HG03039 (cell line): ENCODE measurements at regions not wholly inside any gene's neighbourhood (a gene's known extent, or its start where the extent isn't known, plus 50 kb on each side); places are given as distances from the start of the nearest gene placed in this dataset.

Experiments used
- ATAC-seq: cut with Tn5 transposase; IDR thresholded peaks from one replicate; pipeline ENCODE4 v1.9.1; 2021; ENCODE audit warnings: mild to moderate bottlenecking, moderate library complexity; ENCODE audit not compliant: unreplicated experiment

DNA sequence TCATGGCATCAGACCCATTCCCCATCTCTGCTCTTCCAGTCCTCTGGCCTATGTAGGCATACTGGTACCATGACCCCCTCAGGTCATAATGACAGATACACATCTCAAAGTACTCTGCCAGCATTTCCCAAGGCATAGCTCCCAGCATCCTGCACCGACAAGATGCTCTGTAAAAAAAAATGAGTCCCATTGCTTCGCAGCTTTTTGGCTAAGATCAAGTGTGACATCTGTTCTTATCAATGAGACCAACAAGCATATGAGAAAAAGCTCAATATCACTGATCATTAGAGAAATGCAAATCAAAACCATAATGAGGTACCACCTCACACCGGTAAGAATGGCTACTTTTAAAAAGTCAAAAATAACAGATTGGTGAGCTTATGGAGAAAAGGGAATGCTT, 463.9 kb upstream of the PROK2 start:
- no peak for ATAC-seq

DNA sequence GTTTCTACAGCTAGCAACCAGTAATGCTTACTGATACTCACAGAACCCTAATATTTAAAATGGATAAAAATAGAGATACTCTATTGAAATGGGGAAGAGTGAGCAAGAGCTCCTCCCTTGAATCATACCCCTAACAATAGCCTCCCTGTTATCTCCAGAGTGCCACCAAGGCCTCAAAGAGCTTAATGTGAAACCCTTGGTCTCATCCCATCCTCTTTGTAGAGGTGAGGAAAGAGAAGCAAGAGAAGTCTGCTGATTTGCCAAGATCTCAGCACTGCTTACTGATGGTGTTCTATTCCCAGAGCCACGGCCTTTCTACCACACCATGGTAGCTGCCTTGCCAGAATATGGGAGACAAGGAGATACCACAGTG, 463.4 kb upstream of the PROK2 start:
- ATAC-seq = no peak

DNA sequence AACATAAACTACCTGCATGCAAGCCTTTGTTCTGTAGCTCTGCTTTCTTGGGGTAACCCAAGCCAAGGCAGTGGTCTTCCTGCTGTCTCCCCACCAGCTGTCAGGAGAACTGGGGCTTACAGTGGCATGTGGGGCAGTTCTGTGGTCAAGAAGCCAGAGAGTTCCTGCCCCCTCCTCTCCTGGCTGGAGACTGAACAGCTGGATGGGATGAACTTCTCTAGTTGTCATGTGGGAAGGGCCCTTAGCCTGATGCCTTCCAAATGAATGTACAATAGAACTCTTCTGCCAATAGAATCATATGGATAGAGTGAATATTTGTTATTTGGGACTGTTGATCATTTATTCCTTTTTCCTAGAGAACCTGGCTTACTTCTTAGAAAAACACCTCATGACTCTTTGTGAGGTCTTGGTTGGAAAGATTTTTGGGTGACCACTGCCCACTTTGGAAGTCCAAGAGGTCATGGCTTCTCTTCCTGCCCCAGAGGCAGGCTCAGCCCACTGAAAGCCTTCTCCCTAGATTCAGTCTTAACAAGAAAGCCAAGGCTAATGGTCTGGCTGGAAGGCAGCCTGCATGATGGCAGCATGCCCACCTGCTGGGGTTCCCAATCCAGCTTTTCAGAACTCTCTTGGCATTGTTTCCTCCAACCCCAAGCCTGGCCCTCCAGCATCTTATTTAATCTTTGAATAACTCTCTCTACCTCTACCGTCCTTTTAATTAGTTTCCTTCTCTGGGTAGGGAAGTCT, 462.9 kb upstream of the PROK2 start:
- ATAC-seq = no peak

DNA sequence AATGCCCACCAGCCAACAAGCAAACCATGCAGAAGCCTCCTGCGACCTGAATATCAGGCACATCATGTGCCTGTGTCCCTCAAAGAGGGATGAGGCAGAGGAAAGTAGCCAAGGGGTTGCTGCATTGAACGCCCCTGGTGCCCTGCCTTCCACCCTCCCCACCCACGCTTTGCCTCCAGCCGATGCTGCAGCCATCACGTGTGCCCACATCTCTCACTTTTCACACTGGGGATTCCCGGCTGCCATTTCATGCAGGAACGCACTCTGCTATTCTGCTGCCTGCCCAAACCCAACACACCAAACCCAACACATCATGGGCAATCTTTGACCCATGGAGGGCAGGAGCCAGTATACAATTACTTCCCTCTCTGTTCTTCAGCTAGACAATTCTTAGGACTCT, 462.2 kb upstream of the PROK2 start:
- ATAC-seq = no peak

DNA sequence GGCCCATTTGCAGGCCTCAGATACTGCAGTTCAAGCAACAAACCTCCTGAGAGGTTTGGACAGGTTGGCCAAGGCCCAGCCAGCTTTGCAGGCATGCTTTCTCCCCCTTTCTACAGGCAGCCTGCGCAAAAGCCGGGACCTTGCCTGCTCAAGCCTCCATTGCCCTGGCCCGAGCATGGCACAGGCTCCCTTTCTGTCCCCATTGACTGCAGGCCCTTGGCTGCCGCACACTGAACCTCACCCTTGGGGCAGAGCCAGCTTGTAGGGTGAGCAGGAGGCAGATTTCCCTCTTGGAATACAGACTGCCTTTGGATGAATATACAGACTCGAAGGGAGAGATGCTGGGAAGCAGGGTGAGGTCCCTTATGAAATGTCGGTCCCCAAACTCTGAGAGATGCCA, 461.7 kb upstream of the PROK2 start:
- no peak for ATAC-seq

DNA sequence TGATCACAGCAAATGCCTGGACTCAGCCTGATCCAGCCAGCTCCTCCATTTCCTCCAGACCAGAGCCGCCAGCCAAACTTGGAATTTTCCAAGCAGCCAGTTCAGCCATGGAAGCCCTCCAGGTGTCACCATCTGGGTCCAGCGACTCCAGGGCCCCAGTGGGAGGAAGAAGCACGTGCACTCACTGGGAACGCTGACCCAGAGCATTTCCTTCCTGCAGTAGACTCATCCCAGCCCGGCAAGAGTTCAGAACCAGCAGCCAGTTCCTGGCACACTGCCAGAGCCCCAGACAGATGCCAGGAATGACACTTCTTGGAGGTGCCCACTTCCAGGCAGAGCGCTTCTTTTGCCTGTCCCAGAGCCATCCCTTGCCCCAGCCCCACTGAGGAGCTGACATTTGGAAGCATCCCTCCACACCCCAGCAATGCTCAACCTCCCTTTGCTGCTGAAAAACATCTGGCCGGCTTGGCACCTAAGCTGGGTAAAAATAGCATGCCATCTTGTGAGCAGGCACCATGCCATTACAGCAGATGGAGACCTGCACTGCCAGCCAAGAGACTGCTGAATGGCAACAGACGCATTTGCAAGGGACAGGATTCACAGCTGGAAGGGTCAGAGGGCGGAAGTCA, 460.3 kb upstream of the PROK2 start:
- no peak for ATAC-seq

DNA sequence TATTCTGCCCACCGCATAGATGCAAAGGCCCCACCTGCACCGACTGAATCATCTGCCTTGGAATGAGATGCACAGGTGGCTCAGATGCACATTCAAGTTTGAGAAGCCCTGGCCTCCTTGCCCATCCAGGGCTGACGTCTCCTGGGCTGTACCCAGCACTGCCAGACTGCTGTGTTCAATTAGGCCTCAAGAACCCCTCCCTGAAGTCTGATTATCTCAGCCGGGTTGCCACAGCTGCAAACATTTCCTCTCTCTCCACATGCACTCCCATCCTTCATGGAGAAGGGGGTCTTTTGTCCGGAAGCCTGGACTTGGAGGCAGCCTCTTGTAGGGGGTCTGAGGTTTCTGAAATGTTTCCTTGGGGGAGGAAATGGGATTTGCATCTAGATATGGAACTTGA, 459.4 kb upstream of the PROK2 start:
- ATAC-seq = no peak

DNA sequence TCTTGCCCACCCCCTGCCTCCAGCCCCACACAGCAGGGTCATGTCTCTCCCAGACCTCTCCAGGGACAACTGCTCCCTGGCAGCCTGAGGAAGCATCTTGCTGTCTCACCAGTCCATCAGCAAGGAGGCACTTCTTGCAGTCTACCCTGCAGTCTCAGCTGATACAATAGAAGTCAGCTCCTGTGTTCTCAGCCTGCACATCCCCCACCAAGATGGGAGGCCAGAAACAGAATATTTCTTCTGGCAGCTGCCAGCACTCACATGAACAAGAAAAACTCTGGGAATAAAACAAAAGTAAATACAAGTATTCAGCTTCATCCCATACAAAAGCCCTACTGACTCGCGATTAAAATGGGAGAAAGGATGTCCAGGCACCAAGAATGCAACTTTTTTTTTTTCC, 457.4 kb upstream of the PROK2 start:
- ATAC-seq = no peak

DNA sequence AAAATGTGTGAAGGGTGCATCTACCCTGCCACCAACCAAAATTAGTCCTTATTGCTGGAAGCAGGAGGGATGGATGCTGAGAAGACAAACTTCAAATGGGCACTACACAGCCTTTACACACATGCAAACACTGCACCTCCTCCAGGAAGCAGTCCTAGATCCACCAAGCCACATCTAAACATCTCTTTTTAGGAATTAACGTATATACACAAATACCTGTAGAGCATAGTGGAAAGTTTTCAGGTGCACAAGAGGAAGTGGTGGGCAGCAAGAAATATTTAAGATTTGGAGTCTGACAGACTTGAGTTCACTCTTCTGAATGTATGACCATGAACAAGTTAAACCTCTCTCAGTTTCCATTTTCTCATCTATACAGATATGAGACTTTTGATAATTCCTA, 456.6 kb upstream of the PROK2 start:
- no peak for ATAC-seq

DNA sequence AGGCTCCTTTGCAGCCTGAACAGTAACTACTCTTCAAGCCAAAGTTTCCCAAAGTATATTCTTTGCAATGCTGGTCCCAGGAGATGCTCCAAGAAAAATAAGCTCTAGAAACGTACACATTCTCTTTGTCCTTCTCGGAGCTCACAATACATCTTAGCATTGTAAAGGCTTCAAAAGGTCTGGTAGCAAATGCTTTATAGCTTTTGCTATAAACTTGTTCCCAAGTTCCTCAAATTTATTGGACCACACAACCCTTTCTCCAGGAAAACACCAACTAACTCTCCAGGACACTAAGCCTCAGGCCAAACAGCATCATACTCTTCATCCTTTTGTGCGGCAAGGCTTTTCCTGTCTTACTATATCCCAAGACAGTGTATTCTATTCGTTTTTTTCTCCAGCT, 455.6 kb upstream of the PROK2 start:
- no peak for ATAC-seq

DNA sequence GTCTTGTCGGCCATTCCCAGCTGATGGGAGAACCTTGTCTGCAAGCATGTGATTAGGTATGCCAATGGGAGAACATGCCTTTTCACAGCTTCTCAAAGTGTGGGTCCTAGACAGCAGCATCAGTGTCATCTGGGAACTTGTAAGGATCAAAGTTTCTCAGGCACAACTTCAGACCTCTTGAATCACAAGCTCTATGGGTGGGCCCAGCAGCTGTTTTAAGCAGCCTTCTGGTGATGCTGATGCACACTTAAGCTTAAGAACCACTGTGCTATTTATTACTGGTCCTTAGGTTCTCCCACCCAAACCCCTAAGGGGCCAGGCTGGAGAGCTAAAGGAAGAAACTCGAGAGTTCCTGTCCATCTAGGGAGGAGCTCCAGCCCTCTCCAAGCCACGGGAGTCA, 453.9 kb upstream of the PROK2 start:
- ATAC-seq = no peak

DNA sequence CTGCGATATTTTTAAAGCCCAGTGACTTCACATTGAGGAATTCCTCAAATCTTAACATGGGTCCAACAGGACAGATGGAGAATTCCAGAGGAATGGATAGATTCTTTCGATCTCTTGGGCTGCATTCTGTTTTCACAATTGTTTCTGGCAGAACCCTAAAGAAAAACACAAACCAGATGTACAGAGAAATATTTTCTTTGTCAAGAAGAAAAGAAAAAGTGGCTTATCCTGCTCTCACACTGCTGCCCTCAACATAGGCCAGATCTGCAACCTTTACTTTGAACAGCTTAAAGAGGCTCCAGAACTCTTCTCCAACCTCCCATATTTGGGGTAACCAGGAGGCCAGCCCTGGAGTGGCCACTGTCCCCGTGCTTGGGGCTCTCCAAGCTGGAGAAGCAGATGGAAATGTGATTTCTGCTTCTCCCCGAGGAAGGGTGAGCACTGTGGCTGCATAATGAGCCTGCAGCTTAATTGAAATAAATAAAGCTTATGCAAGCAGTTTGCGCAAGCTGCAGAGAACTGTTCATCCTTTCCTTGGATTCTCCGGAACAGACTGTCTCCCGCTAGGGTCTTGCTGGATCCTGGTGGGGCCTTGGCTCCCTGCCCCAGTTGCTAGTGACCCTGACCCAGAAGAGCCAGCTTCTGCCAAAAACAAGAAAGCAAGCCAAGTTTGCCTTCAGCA, 453.2 kb upstream of the PROK2 start:
- no peak for ATAC-seq

DNA sequence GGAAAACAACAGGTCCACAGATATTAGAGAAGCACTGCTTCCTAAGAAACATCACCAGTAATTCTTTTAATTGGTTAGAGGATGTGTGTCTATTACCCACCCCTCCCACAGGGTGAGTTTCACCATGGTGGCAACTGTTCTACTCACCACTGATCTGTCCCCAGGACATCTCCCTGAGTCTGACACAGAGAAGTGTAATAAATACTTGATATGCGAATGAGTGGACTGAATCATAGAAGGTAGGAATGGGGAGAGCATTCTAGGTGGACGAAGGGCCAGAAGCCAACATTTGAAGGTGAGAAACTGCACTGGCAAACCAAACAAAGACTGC, 452.7 kb upstream of the PROK2 start:
- no peak for ATAC-seq

DNA sequence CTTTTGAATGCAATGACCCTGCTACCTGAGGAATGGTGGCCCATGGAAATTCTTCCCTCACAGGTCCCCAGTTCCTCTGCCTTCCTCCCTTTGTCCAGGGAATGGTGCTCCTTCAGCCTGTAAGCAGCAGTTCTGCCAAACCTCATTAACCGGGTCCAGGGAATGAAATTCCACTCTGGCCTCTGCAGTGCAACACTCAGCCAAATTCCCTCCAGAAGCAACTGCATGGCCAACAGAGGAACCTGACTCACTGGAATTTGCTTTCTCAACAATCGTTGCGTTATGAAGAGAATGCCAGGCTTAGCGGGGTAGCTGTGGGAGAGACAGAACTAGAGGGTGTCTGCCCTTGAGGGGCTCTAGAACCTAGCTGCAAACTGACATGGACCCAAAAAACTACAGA, 449.4 kb upstream of the PROK2 start:
- no peak for ATAC-seq

DNA sequence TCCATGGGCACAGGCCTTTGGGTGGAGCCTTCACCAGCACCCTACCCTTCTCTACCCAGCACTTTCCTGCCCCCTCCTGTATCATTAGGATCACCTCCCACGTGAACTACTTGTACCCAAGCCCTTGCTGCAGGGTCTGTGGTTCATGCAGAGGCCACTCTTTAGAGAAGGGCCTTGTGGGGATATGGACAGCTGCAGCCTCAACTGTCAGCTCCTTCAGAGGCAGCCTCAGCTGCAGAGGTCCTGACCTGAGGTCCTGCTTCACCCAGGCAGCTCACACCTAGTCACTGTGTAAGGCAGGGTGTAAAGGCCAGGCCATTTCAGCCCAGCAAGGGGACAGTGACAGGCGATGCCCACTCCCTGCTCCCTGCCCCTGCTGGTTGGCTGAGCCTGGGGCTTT, 448.6 kb upstream of the PROK2 start:
- ATAC-seq = no peak

DNA sequence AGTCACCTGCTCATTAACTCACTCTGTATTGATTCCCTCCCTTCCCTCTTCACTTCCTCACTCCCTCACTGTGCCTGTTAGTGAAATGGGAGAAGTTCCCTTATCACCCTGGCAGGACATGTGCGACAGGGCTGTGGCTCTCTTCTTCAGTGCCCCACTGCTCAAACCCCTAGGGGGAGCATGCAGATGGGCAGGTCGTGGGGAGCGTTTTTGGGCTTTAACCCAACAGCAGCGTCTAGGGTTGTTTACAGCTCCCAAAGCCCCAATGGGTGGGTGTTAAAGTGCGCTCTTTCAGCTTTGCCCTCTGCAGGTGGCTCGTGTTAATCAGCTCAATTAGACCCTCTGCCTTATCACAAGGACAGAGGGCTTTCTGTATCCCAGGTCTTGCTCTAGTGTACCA, 447.8 kb upstream of the PROK2 start:
- no peak for ATAC-seq

DNA sequence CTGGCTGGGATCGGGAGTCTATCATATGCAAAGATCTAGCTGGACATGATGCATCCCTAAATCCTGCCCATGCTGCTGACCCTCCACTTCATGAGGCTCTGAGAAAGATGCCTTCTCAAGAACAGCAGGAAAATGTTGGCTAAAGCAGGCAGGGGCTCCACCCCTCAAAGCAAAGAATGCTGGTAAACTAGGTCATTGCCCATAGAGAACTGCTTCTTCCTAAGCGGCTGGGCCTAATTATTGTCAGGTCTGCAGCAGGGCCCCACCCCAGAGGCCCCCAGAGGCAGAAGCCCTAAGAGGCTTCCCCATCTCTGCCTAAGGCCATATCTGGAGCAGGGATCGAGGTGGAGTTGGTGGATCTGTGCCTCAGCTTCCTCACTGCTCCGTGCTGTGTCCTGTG, 447.4 kb upstream of the PROK2 start:
- no peak for ATAC-seq

DNA sequence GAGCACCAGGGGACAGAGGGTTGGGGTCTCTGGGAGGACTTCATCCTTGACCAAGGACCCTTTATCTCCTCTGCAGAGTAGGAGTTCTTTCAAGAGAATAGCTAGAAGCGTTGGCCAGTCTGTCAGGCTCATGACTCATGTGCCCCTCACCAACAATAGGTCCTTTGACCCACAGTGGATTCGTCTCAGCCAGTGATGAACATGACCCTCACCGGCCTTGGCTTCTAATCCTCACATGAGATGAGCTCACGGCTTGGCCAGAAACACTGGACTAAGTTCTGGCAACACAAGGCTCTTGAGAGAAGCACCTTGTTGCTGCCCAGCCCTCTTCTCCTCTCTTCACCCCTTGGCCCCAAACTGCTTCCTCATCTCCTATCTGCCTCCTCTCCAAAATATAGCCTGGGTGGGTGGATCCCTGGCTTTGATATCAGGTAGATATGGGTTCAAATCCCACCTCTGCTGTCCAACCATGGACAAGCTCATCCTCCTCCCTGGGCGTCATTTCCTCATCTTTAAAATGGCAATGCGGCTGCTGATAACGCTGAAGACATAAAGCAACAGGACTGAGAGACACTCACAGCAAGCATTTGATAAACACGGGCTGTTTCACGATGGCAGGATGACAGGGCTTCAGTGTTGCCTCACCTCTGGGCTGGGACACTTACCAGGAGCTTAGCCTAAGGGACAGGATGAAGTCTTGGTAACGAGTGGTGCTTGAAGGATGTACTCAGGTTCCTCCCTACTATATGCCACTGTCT, 446.7 kb upstream of the PROK2 start:
- ATAC-seq = no peak

DNA sequence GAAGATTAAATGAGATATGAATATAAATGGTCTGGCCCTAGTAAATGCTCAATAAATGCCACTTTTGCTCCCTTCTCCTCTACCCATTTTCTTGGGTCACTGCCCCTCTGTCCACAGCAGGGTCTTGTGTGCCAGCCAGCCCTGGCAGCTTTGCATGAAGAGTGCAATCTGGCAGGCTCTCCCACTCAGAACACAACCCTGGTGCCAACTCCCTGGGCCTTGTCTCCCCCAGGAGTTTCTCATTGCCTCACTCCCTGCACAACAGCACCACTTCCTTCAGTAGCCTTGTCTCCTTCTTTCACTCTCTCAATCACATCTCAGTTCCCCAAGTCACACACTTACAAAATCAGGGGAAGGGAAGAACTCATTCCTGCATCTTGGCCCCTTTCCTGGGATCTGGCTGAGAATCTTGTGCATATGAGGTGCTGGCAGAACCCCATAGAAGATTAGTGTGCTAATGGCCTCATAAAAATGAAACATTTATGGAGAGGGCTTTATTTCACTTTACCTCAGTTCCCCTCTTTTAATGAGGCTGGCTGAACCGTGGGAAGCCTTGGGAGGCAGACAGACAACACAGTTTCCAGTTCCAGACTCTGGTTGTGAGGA, 445.9 kb upstream of the PROK2 start:
- no peak for ATAC-seq

DNA sequence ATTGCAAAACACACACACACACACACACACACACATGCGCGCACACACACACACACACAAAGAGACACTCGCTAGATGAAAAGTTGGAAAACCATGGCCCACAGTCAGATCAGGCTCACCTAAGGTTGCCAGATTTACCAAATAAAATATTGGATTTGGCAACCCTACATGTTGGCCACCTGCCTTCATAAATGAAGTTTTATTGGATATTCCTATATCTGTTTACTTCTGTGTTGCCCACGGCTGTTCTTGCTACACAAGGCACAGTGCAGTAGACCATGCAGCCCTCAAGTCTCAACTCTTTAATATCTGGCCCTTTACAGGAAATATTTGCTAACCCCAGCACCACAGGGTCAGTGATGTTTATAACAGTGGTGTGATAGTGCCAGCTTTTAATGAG, 445.0 kb upstream of the PROK2 start:
- no peak for ATAC-seq

DNA sequence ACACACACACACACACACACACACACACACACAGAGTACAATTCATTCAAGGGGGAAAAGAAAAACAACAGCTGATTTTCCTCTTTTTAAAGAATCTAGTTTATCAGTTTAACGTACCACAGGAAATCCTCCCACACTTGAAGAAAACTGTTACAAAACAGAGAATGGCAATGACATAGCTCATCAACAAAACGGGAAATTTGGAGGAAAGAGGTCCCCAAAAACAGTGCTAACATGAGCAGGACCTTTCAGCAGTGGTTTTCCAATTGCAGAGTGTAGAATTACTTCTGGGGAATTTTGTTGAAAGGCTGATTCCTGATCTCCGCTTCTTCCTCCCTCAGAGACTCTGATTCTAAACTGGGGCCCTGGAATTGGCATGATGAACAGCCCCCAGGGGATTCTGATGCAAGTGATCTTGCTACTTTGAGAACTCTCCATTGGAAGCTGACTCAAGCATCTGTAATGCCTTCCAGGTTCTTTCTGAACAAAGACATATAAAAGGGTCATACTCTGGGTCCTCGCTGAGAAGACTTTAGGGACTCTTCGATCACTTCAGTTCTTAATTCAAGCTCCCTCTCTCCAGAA, 442.6 kb upstream of the PROK2 start:
- no peak for ATAC-seq
